ENCODE measurements at regions not wholly inside any gene's neighbourhood (a gene's known extent, or its start where the extent isn't known, plus 50 kb on each side); places are given as distances from the start of the nearest gene placed in this dataset.

DNA sequence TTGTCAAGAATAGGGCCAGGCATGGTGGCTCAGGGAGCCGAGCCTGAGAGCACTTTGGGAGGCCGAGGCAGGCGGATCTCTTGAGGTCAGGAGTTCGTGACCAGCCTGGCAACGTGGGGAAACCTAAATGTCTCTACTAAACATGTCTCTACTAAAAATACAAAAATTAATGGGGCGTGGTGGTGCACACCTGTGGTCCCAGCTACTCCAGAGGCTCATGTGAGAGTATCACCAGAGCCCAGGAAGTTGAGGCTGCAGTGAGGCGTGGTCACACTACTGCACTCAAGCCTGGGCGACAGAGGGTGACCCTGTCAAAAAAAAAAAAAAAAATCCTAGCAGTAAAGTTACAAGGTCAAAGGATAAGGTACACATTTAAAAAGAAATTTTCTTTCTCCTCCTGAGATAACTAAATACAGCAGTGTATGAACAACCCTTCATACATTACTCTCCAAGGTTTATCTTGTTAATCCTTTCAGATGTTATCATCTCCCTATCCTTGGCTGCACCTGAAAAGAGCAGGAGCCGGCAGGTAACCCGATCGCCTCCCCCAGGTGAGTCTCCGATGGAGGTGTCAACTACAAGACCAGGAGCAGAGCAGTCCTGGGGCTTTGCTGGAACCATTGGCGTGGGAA, 122.3 kb downstream of the GOSR1 start (continued):
- TF ChIP-seq, protein P1, sequence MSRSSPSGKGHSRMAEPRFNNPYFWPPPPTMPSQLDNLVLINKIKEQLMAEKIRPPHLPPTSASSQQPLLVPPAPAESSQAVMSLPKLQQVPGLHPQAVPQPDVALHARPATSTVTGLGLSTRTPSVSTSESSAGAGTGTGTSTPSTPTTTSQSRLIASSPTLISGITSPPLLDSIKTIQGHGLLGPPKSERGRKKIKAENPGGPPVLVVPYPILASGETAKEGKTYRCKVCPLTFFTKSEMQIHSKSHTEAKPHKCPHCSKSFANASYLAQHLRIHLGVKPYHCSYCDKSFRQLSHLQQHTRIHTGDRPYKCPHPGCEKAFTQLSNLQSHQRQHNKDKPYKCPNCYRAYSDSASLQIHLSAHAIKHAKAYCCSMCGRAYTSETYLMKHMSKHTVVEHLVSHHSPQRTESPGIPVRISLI (CRISPR knock-in tag; IDR thresholded peaks at IDR 0.05; ENCODE audit: borderline replicate concordance), result peak; percentile 42; the same call in 1 of the 2 replicates
- no peak for TF ChIP-seq HNF4G (IDR thresholded peaks at IDR 0.05; ENCODE audit: borderline replicate concordance, low read depth, low read length)
- TF ChIP-seq HNF4G (CRISPR knock-in tag; IDR thresholded peaks at IDR 0.05; ENCODE audit: borderline replicate concordance, low read depth), result no peak
- TF ChIP-seq KDM4B (CRISPR knock-in tag; IDR thresholded peaks at IDR 0.05), result no peak
- TF ChIP-seq, protein P2, sequence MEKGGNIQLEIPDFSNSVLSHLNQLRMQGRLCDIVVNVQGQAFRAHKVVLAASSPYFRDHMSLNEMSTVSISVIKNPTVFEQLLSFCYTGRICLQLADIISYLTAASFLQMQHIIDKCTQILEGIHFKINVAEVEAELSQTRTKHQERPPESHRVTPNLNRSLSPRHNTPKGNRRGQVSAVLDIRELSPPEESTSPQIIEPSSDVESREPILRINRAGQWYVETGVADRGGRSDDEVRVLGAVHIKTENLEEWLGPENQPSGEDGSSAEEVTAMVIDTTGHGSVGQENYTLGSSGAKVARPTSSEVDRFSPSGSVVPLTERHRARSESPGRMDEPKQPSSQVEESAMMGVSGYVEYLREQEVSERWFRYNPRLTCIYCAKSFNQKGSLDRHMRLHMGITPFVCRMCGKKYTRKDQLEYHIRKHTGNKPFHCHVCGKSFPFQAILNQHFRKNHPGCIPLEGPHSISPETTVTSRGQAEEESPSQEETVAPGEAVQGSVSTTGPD (CRISPR knock-in tag; IDR thresholded peaks at IDR 0.05), result no peak
- TF ChIP-seq, protein P3, sequence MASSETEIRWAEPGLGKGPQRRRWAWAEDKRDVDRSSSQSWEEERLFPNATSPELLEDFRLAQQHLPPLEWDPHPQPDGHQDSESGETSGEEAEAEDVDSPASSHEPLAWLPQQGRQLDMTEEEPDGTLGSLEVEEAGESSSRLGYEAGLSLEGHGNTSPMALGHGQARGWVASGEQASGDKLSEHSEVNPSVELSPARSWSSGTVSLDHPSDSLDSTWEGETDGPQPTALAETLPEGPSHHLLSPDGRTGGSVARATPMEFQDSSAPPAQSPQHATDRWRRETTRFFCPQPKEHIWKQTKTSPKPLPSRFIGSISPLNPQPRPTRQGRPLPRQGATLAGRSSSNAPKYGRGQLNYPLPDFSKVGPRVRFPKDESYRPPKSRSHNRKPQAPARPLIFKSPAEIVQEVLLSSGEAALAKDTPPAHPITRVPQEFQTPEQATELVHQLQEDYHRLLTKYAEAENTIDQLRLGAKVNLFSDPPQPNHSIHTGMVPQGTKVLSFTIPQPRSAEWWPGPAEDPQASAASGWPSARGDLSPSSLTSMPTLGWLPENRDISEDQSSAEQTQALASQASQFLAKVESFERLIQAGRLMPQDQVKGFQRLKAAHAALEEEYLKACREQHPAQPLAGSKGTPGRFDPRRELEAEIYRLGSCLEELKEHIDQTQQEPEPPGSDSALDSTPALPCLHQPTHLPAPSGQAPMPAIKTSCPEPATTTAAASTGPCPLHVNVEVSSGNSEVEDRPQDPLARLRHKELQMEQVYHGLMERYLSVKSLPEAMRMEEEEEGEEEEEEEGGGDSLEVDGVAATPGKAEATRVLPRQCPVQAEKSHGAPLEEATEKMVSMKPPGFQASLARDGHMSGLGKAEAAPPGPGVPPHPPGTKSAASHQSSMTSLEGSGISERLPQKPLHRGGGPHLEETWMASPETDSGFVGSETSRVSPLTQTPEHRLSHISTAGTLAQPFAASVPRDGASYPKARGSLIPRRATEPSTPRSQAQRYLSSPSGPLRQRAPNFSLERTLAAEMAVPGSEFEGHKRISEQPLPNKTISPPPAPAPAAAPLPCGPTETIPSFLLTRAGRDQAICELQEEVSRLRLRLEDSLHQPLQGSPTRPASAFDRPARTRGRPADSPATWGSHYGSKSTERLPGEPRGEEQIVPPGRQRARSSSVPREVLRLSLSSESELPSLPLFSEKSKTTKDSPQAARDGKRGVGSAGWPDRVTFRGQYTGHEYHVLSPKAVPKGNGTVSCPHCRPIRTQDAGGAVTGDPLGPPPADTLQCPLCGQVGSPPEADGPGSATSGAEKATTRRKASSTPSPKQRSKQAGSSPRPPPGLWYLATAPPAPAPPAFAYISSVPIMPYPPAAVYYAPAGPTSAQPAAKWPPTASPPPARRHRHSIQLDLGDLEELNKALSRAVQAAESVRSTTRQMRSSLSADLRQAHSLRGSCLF (CRISPR knock-in tag; IDR thresholded peaks at IDR 0.05; ENCODE audit: borderline replicate concordance), result no peak
- TF ChIP-seq MEIS1 (CRISPR knock-in tag; IDR thresholded peaks at IDR 0.05; ENCODE audit: borderline replicate concordance), result 0 out of 2 replicates have a peak, but pooled peaks have one; percentile 6
